Peyer's patch (tissue), 4 donors: ENCODE measurements at regions not wholly inside any gene's neighbourhood (a gene's known extent, or its start where the extent isn't known, plus 50 kb on each side); places are given as distances from the start of the nearest gene placed in this dataset.

Source experiments
- CTCF ChIP-seq, 6 experiments: fragments of 450-650 bp in 4 of 6; fragments of 200-600 bp in 2 of 6; sonication (generic) in 1 of 6; IDR thresholded peaks; one replicate each; pipeline ENCODE4 v1.5.1; 2017 to 2019; ENCODE audit warnings: antibody characterized with exemption in 6 of 6, mild to moderate bottlenecking in 3 of 6, moderate library complexity in 1 of 6
- POLR2A ChIP-seq, 2 donors: fragments of 450-650 bp; IDR thresholded peaks; one replicate each; pipeline ENCODE4 v1.5.1; 2017; ENCODE audit warnings: antibody characterized with exemption in 2 of 2, mild to moderate bottlenecking in 2 of 2, moderate library complexity in 2 of 2

GRCh38 chr6:80437801-80438200 lies 331.3 kb downstream of the BCKDHB start:
- no peak for TF ChIP-seq CTCF (IDR thresholded peaks at IDR 0.05)
- TF ChIP-seq POLR2A (IDR thresholded peaks at IDR 0.05), result no peak
